ENCODE measurements at regions not wholly inside any gene's neighbourhood (a gene's known extent, or its start where the extent isn't known, plus 50 kb on each side); places are given as distances from the start of the nearest gene placed in this dataset.

- no peak for TF ChIP-seq CTCF (IDR thresholded peaks at IDR 0.05; ENCODE audit: poor library complexity)
- no peak for TF ChIP-seq EZH2phosphoT487 (IDR thresholded peaks at IDR 0.05; ENCODE audit: low read depth, severe bottlenecking, unreplicated experiment)
These were observed 140.3 kb downstream of the DLL1 start for GRCh38 chr6:170150590-170150945.
